ENCODE measurements at regions not wholly inside any gene's neighbourhood (a gene's known extent, or its start where the extent isn't known, plus 50 kb on each side); places are given as distances from the start of the nearest gene placed in this dataset.

DNA sequence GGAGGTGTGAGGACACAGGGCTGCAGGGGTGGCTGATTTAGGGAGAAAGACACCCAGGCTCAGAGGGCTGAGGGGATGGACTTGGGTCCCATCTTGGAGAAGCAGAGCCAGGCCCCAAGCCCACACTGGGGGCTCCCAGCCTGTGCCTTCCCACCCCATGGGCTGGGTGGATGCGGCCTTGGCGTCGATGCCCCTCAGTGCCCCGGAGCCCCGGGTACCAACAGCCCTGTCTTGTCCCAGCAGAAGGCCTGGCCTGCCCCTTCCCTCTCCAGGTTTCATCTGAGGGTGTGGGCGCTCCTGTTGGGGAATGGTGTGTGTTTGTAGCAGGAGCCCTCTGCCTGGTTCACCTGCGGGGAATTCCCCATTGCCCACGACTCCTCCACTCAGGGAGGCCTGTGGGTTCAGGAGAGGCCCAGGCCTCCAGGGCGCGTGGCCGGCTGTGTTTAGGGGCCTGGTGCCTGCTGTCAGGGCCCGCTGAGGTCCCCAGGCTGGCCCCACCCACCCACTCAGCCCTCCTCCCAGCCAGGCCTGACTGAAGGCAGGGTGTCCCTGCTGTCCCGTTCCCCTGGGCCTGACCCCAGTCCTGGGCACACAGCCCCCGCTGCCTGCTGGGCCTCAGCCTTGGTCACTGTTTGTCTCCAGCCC, 51.1 kb upstream of the BEGAIN start:
- ATAC-seq (peak in 1 of 2 donors; percentile 38), DNase-seq (no peak)
- intact Hi-C loops (cut with DNase I), result no loop called here

- ATAC-seq, result no peak
- no peak for DNase-seq
- intact Hi-C loops (cut with DNase I), result no loop called here
These were observed 52.1 kb upstream of the BEGAIN start for GRCh38 chr14:100639280-100639679.

GRCh38 chr14:100640471-100641273, 53.5 kb upstream of the BEGAIN start:
- ATAC-seq (peak in 1 of 2 donors; percentile 30), DNase-seq (no peak)
- intact Hi-C loops (cut with DNase I), result loop anchor here in 1 of 2 donors (10.0 kb wide), 1 partner anchor 196 kb away; no protein-coding TSS in a partner anchor

DNA sequence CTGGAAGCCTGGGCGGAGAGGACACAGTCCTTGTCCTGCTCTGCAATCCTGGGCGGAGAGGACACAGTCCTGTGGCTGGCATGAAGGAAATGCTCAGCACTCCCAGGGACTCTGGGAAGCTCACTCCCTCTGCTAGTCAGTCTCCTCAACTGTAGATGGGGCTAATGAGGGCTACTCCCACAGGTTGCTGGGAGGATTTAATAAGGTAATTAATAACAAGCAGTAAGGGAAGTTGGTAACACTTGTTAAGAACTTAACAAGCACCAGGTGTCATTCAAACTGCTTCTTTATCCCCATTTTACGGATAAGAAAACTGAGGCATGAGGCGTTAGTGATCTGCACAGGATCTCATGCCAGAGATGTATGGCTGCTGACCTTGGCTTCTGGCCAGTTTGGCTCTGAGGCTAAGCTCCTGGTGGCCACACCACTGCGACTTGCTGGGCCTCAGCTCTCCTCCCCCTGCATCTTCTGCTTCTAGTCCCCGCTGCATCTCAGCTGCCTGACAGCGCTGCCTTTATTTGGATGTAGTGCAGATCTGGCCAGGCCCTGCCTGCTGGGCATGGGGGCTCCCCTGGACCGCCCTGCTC, 54.1 kb upstream of the BEGAIN start:
- no peak for DNase-seq
- intact Hi-C loops (cut with DNase I), result loop anchor here in 1 of 2 donors (10.0 kb wide), 1 partner anchor 197 kb away; no protein-coding TSS in a partner anchor
- ATAC-seq, result no peak

DNA sequence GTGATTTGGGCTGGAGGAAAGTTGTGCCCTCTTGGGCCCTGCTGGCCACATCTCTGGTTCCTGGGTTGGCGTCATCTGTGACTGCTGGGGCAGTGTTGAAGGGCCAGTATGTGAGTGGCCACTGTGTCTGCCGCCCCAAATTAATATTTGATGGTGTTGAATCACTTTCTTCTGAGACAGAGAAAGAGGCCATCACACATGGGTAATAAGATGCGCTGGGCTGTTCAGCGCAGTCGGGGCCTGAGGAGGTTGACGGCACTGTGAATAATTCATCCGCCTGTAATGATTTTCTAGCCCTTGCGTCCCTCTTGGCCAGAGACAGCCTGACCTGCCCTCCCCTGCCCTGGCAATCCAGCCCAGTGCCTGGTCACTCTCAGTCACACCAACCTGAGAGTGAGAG, 56.2 kb upstream of the BEGAIN start:
- DNase-seq, result no peak
- intact Hi-C loops (cut with DNase I), result loop anchor here in 1 of 2 donors (10.0 kb wide), 1 partner anchor 199 kb away; no protein-coding TSS in a partner anchor
- ATAC-seq, result no peak

DNA sequence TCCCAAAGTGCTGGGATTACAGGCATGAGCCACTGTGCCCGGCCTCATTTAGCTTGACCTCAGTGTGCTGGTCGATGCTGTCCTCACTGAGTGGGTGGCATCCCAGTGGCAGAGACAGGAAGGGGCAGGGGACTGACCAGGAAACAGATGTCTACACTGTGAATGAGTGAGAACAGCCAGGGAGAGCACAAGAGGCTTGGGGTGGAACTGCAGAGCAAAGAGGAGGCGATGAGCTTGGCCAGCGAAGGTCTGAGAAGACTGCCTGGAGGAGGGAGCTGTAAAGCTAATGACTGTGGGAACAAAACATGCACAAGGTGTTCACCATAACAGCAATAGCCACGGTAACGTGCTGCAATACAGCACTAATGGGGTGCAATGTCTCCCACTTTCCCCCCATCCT, 57.2 kb upstream of the BEGAIN start:
- intact Hi-C loops (cut with DNase I), result loop anchor here in 1 of 2 donors (10.0 kb wide), 1 partner anchor 200 kb away; no protein-coding TSS in a partner anchor
- no peak for DNase-seq
- no peak for ATAC-seq

- no peak for DNase-seq
- intact Hi-C loops (cut with DNase I), result loop anchor here (5.0 to 10.0 kb wide), 4 partner anchors 200 to 262 kb away; no protein-coding TSS in a partner anchor
- ATAC-seq, result no peak
These were observed 57.6 kb upstream of the BEGAIN start for GRCh38 chr14:100644784-100645183.

DNA sequence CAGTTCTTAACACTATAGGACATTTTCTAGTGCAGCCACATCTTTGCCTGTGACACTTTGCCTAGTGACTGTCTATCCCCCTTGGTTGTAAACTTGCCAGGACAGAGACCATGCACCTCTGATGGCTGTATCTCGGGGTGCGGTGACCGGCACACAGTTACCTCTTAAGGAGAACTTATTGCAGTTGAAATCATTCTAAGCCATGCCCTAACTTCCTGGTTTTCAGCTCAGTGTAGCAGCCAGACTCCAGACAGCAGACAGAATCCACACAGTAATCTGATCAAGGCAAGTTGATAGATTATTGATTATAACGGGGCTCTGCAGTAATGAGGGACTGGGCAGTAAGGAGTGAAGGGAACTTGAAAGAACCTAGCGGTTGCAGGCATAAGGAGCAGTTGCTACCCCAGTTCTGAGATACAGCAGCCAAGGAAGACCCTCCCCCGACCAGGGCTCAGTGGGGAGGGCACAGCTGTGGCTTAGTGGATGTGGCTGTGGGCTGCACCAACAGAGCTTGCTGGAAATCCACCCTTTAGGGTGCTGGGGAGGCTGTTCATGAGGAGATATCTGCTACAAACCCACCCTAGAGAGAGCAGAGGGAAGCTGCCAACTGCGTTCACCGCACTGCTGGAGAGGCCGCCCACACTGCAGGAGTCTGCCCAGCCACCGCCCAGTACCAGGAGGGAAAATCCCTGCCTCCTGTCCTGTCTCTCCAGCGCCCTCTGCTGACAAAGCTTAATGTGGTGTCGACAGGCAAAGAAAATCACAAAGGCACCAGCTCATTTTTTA, 58.2 kb upstream of the BEGAIN start:
- DNase-seq (peak; percentile 86), ATAC-seq (peak; percentile 93 to 96)
- intact Hi-C loops (cut with DNase I), result loop anchor here (5.0 to 10.0 kb wide), 4 partner anchors 201 to 263 kb away; no protein-coding TSS in a partner anchor

DNA sequence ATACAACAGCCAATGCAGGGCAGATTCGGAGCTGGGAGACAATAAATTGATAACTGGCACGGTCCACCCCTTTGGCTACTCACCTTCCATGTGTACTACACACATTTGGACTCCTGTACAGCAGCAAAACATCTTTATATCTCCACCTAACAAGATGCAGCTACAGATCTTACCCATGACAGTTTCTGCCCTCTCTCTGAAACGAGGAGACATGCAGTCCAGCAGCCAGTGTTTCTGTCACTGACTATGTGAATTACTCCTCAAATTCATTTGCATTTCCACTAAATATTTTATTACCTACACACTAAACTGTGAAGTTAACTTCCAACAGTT, 58.7 kb upstream of the BEGAIN start:
- intact Hi-C loops (cut with DNase I), result loop anchor here (5.0 to 10.0 kb wide), 4 partner anchors 201 to 264 kb away; no protein-coding TSS in a partner anchor
- DNase-seq, result no peak
- no peak for ATAC-seq

GRCh38 chr14:100648474-100649172, 61.4 kb upstream of the BEGAIN start:
- no peak for ATAC-seq
- no peak for DNase-seq
- intact Hi-C loops (cut with DNase I), result loop anchor here (5.0 to 10.0 kb wide), 4 partner anchors 204 to 266 kb away; no protein-coding TSS in a partner anchor

GRCh38 chr14:100649173-100649519, 61.9 kb upstream of the BEGAIN start:
- DNase-seq (no peak), ATAC-seq (no peak)
- intact Hi-C loops (cut with DNase I), result loop anchor here (5.0 to 10.0 kb wide), 4 partner anchors 204 to 267 kb away; no protein-coding TSS in a partner anchor

- intact Hi-C loops (cut with DNase I), result no loop called here
- ATAC-seq, result peak in 1 of 2 donors; percentile 23
- no peak for DNase-seq
These were observed 64.8 kb upstream of the BEGAIN start for GRCh38 chr14:100651999-100652508.

- DNase-seq (no peak), ATAC-seq (no peak)
- intact Hi-C loops (cut with DNase I), result no loop called here
These were observed 65.5 kb upstream of the BEGAIN start for GRCh38 chr14:100652744-100653143.

DNA sequence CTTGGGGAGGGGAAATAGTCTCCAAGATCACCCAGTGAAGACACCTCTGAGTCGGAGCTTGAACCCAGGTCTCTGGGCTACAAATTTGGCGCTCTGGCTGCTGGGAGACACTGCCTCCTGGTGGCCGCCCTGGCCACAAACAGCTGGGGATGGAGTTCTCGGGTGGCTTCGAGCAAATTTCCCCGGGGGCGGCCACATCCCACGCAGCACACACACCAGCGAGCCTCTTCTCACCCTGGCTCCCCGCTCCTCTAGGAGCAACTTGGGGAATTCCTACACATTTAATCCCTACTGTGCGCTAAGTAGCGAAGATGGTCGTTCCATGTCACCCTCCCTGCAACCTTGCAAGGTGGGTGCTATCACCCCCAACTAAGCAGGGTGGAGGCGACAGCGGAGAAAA, 66.2 kb upstream of the BEGAIN start:
- no peak for DNase-seq
- intact Hi-C loops (cut with DNase I), result no loop called here

DNA sequence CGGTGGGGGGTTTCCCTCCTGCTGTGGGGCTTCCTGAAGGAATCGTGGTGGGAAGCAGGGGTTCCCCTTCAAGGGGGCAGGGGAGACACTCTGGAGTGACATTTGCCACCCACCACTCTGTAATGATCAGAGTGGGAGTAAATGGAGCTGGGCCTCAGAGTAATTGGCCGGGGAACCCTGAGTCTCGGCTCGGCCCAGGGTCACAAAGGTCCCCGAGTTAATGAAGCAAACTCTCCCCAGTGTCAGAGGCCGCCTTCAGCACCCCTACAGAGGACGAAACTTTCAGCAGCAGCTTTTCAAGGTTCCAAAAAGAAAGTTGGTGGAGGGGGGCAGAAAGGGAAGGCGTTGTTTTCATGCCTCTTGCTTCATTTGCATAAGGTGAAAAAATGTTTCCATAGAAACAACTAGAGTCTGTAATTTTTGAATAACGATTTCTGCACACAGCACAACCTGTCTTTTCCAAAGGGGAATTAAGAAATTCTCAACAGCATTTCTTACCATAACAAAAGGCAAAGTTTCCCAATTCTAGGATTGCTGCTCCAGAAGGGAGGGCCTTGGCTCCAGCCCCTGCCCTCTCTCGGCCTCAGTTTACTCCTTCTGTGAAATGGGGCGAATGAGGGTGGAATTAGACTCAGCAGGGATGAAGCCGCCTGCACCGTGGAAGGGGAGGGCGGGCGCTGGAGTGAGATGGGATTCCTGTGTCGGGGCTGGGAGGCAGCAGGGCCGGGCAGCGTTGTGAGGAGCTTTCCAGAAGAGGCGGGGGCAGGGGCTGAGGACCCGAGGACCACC, 67.0 kb upstream of the BEGAIN start:
- intact Hi-C loops (cut with DNase I), result no loop called here
- DNase-seq, result no peak
- peak in 1 of 2 donors; percentile 25 for ATAC-seq

More for the DNA sequence above, 66.2 kb upstream of the BEGAIN start:
- no peak for ATAC-seq

DNA sequence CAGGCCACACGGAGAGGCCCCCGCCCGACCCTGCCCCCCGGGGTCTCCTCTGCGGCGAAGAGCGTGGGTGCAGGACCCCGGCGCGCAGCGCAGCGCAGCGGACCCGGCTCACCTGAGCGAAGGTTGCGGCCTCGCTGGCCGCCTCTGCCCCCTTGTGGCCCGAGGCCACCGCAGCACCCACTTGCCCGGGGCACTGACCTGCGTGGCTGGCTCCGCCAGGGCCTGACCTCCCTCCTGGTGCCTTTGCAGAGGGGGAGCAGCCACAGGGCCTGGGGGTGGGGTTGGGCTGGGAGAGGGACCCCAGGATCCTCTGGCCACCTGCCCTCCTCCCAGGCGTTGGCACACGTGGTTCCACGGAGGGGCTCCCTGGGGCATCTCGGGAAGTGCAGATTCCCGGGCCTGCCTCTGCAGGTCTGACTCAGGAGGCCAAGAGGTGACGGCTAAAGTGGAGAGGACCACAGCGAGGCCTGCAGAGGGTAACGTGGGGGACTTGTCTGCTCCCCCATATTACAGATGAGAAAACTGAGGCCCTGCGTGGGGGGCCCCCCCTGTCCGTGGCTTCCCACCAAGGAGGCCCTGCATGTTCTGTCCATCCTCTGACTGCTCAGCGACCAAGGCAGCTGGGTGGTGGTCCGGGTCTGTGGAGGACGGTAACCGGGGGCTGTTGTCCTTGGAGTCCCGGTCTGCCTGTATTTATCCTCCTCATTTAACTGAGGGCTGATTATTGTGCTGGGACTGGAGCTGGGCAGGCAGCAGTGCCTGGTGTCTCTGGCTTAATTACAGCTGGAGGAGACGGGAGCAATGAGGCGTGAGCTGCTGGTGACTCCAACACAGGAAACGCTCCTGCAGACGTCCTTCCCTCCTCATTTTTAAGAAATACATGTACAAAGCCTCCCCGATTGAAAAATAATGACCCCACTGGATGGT, 67.9 kb upstream of the BEGAIN start:
- no peak for DNase-seq
- intact Hi-C loops (cut with DNase I), result no loop called here
- ATAC-seq, result peak; percentile 52 to 80

GRCh38 chr14:100655741-100656085, 68.5 kb upstream of the BEGAIN start:
- ATAC-seq, result no peak
- intact Hi-C loops (cut with DNase I), result no loop called here
- DNase-seq, result no peak

Measured in left cardiac atrium (tissue), 4 donors.